22Rv1 (cell line): ENCODE measurements at regions not wholly inside any gene's neighbourhood (a gene's known extent, or its start where the extent isn't known, plus 50 kb on each side); places are given as distances from the start of the nearest gene placed in this dataset.

Experiments
- CTCF ChIP-seq: fragments of 450-650 bp; IDR thresholded peaks from 2 replicates; pipeline ENCODE4 v1.5.1; 2017; ENCODE audit warnings: mild to moderate bottlenecking
- ZFX ChIP-seq: fragments of 450-650 bp; IDR thresholded peaks from 2 replicates; pipeline ENCODE4 v1.6.1; 2017; ENCODE audit warnings: antibody characterized with exemption, borderline replicate concordance

DNA sequence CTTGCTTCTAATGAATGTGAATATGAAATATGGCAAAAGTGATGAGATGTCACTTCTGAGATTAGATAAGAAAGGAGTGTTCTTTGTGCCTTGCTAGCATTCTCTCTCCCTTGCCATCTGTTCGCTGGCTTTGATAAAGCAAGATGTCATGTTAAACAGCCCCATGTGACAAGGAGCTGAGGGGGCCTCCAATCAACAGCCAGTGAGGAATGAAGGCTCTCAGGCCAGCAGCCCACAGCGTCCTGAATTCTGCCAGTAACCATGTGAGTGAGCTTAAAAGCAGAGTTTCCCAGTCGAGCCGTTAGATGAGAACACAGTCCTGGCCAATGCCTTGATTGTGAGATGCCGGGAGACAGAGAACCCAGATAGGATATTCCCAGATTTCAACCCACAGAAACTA is 198.8 kb downstream of the IRS1 start:
- TF ChIP-seq CTCF (no peak), ZFX (no peak)
